ENCODE measurements at regions not wholly inside any gene's neighbourhood (a gene's known extent, or its start where the extent isn't known, plus 50 kb on each side); places are given as distances from the start of the nearest gene placed in this dataset.

DNA sequence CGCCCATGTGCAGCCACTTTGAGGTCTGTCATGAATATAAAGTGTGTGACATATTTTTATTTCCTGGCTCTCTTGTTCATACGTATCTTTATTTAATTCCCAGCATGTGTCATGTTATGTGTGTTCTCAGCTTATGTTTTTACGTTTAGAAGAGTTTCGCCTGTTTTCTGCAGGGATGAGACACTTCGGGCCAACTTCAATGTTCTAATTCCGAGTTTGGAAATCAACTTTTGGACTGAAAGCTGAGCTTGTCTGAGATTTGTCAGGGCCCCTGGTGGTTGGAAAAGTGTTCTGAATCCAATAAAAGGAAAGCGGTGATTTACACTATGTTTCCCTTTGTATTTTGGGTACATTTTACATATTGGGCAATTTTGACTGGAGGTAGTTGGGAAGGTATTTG, 810.7 kb downstream of the TBC1D22A start:
- DNase-seq, result no peak

DNA sequence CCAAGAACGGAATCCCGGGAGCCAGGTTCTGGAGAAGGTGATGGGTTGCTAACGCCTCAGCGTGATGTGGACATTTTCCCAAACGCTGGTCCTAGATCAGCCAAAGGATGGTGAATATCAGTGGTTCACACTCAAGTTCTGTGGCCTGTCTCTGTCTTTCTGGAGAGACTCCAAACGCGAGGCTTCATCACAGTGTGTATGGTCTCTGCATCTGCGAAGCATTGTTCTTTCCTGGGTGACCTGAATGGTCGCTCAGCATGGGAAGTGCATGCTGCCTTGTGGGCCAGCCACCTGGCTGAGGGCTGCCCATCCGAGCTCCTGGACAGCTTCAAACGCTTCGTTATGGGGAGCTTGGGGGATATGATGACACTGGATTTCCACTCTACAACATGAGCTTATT, 810.0 kb downstream of the TBC1D22A start:
- no peak for DNase-seq

- no peak for DNase-seq
Observed at GRCh38 chr22:47571616-47572015, 809.2 kb downstream of the TBC1D22A start.

GRCh38 chr22:47570851-47571250, 808.4 kb downstream of the TBC1D22A start:
- no peak for DNase-seq

- DNase-seq, result no peak
Observed at GRCh38 chr22:47570300-47570685, 807.8 kb downstream of the TBC1D22A start.

GRCh38 chr22:47569389-47570299, 807.2 kb downstream of the TBC1D22A start:
- DNase-seq, result no peak

- no peak for DNase-seq
Observed at GRCh38 chr22:47568700-47569099, 806.2 kb downstream of the TBC1D22A start.

GRCh38 chr22:47567126-47568090, 805.0 kb downstream of the TBC1D22A start:
- DNase-seq, result no peak

DNA sequence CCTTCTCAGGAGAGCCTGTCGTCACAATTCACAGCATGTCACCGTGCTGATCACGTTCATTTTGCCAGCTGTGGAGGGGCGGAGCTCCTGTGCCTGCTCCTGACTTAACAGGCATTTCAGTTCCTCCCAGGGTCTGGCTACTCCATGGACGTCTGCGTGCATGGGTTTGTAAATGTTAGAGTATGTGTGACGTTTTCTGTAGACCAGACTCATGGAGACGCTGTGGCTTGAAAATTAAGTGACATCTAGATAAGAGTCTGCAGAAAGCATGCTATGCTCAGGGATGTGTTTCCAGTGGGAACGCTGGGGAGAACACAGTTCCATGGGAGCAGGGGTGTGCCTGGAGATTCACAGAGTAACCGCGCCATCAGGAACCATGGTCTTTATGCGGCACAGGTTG, 804.0 kb downstream of the TBC1D22A start:
- no peak for DNase-seq

GRCh38 chr22:47565607-47566006, 803.2 kb downstream of the TBC1D22A start:
- DNase-seq, result no peak

DNA sequence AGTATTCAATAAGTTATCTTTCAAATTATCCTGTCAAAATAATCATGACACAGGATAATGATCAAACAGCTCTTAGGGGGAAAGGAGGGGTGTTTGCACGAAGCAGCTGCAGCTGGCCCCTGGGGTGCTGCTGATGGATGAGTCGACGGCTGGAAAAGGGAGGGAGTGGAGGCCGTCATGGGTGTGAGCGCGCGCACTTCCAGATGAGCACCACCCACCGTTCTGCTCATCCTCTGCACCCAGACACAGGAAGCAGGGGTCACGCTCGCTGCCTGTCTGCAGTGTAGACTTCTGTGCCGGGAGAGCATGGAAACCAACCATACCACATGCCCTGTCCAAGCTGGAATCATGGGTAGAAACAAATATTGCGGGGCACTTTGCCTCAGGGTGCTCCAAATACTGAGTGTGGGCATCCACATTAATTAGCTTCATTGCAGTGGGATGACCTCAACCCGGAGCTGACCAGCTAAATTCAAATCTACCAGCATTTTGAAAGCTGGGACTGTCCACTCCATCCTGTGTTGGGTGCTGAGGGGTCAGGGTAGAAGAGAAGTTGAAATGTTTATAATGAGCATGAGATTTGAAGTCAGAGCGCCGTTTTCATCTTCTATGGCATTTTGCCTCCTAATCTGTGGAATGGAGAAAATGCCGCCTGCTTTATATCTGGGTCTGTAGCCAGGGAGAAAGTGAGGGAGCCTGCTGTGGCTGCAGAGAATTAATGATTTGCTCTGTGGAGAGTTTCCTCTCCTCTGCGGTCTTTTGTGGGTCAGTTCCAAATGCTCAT, 802.4 kb downstream of the TBC1D22A start:
- no peak for DNase-seq

- DNase-seq, result no peak
Observed at GRCh38 chr22:47564158-47564450, 801.7 kb downstream of the TBC1D22A start.

DNA sequence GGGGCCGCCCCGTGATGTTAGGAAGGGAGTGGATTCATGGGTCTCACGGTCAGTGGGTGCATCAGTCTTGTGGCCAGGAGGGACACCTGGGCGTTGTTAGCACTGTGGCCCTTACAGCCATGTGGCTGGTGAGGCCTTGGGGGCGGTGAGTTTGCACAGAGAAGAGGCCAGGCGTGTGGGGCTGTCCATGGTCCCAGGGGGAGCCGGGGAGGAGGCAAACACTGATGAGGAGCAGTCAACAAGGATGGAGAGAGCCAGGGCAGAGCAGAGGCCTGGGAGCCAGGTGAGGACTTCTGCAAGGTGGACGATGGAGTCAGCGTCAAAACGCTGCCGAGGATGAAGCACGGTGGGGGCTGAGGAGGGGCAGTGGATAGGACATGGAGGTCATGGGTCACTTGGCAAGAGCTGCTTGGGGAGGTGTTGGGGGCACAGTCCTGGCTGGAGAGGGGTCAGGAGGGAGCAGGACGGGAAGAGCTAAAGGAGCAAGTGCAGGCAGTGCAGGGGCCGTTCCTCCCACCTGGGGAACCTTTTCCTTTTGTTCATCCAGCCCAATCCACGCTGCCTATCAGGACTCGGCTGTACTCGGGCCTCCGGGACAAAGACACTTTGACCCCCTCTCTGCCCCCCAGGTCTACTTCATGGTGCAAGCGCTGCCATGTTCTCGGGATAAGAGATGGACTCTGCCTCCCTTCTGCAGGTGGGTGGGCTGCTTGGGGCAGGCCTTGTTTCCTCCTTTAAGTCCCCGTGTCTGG, 801.1 kb downstream of the TBC1D22A start:
- DNase-seq, result no peak

DNA sequence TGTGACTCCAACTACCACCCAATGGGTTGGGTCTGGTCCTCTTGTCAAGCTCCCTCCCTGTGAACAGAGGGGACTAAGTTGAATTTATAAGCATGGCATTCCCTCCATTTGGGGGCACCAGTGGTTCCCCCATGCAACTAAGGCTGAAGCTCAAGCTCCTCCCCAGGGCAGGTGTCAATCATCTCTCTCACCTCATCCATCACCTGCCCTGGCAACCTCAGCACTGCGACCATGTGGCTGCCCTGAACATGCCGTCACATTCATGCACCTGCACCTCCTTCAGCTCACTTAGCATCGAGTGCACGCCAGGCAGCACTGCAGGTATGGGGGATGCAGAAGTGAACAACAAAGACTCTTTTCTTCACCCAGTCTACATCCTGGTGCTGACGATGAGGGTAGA, 799.3 kb downstream of the TBC1D22A start:
- no peak for DNase-seq

DNA sequence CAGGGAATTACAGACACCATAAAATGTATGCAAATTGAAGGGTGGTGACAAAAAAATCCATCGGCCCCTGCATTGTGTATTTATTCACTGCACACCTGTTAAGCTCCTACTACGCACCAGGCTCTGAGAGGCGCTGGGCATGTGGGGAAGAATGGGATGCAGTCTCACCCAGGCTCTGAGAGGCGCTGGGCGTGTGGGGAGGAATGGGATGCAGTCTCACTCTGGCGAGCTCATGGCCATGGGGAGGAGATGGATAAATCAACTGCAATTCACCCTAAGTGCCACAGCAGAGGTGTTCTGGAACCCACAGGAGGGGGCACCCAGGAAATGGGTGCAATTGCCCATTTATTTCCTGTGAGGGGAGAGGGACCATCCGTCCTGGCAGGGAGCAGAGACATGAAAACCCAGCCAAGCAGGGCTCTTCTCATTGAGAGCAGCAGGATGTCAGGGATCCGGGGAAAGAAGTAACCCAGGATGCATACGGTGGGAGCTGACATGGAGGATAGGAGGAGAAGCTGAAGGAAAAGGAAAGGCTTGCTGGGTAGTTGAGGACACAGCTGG, 798.7 kb downstream of the TBC1D22A start:
- no peak for DNase-seq

GRCh38 chr22:47558828-47559700, 796.6 kb downstream of the TBC1D22A start:
- DNase-seq, result no peak

DNA sequence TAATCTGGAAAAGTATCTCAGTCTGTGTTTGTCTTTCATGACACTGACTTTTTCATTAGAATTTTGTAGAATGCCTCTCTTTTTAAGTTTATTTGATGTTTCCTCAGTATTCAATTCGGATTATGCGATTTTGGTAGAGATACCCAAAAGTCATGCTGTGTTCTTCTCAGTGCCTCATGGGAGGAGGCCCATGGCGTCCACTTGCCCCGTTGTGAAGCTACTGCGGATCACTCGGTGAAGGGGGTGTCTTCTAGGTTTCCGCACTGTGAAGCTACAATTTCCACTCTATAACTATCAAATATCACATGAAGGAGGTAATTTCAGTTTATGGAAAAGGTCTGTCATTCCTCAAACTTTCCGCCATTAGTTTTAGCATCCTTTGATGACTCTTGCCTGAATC, 794.0 kb downstream of the TBC1D22A start:
- DNase-seq, result no peak

DNA sequence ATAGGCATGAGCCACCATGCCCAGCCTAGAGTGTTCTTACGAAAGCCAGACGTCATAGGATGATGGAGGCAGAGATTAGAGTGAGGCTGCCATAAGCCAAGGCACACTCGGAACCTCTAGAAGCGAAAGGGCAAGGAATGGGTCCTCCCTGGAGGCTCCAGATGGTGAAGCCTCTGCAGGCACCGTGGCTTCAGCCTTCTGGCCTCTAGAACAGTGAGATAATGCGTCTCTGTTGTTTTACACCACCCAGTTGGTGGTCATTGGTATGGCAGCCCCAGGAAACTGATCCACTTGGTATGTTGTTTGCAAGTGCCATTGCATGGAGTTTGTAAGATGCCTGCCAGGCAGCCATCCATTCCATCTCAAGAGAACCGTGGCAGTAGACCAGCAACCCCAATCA, 791.0 kb downstream of the TBC1D22A start:
- DNase-seq, result no peak

DNA sequence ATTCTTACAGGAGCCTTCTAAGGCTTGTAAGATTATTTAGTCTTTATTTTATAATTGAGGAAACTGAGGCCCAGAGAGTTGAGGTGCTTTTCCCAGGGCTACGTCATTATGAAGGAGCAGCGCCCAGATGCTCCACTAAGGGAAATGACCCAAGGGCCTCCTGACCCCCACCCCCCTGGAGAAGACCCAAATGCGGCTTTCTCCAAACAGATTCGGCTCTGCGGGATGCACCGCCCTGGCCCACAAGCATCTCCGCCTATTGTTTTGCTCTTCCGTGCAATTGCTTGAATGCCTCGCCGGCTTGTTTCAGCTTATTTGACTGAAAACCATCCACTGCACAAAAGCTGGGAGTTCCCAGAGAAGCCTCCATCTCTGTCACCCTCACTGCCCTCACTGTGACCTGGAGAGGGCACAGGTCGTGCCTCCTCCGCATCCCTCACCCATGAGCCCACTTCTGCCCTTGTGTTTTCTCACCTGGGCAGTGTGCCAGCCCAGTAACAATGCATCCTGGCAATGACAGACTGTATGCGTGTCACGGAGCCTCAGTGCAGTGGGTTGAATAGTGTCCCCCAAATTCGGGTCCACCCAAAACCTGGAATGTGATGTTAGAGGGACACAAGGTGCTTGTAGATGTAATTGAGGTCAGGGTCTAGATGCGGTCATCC, 790.2 kb downstream of the TBC1D22A start:
- no peak for DNase-seq

DNA sequence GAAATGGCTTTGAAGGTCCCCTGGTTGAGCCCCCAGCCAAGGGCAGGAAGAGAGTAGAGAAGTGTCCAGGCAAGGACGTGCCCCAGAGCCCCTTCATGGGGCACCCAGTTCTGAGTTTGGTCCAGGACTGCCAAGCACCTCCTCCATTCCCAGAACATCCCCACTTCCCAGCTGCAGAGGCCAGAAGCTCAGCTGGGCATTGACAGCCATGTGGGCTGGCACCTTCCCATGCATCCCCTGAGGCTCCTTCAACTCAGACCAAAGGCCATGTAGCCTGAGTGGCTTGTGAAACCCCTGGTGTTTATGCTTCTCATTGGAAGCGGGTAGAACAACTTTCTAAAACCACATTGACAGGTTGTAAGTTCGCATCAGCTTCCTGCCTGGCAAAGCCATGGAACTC, 789.6 kb downstream of the TBC1D22A start:
- no peak for DNase-seq

DNA sequence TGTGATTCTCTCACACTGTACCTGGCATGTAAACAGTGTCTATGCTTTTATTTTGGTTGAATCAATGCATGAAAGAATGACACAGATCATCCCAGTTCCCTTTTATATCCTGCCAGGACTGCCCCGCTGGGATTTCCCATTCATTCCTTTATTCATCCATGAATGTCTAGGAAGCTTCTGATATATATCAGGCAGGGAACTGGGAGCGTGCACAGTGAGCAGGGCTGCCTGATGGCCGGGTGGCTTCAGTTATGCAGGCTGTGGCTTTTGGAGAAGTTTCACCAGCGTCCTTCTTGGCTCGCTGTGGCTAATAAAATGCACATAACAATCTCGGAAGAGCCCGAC, 789.0 kb downstream of the TBC1D22A start:
- no peak for DNase-seq

Measured in SW 1271 (cell line).